PFSK-1 (cell line): ENCODE measurements at regions not wholly inside any gene's neighbourhood (a gene's known extent, or its start where the extent isn't known, plus 50 kb on each side); places are given as distances from the start of the nearest gene placed in this dataset.

Source experiments
- FOXP2 ChIP-seq: optimal IDR thresholded peaks from 2 replicates; pipeline ENCODE3; 2011; ENCODE audit warnings: borderline replicate concordance, control low read depth, inconsistent platforms; ENCODE audit not compliant: insufficient read depth; ENCODE audit errors: extremely low read length, extremely low read depth
- POLR2AphosphoS5 ChIP-seq: IDR thresholded peaks from 2 replicates; pipeline ENCODE4 v1.6.1; 2012; ENCODE audit warnings: low read depth, mild to moderate bottlenecking, control low read depth, low read length, moderate library complexity
- SIN3A ChIP-seq: IDR thresholded peaks from 2 replicates; pipeline ENCODE4 v1.6.1; 2012; ENCODE audit warnings: mild to moderate bottlenecking, low read length, moderate library complexity, borderline replicate concordance; ENCODE audit not compliant: insufficient read depth
- TF ChIP-seq, protein P1 (sequence below), 2 experiments: IDR thresholded peaks; 2 replicates each; pipeline versions ENCODE4 v1.6.1 to v1.8.0; 2011 to 2012; ENCODE audit warnings: low read depth in 2 of 2, low read length in 2 of 2, control low read depth in 1 of 2, inconsistent platforms in 1 of 2, mild to moderate bottlenecking in 1 of 2, moderate library complexity in 1 of 2; ENCODE audit not compliant: insufficient read depth in 1 of 2

DNA sequence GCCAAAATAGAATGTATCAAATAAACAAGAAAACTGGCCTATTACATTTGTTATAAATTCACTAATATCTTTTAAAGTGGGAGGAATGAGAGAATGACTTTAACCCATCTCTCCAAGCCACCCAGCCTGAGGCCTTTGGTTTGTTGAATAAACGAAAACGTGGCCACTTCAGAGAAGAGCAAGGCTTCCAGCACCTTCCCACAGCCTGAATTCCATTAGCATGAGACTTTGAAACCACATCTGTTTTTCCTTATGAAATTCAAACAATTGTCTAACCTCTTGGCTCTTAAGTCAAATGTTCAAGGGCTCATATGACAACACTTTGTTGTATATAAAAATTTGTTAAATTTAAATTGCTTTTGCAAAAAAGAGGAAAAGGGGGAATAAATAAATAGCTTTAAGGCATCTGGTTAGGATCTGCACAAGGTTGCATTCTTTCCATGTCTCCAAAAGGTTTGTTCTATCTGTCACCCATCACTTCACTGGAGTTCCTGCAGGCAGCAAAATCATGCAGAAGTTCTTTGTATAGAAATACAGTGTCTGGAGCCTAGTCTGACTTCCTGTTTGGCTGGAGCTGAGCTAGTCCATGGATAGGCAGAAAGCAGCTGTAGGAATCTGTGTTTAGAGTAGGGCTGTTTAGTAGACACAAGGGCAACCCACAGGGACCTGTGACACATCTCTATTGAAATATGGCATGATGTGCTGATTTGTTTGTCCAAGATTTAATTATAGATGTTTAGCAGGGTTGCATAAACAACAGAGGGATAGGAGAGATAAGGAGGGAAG, 502.3 kb downstream of the KCTD12 start:
- no peak for TF ChIP-seq POLR2AphosphoS5
- TF ChIP-seq, protein P1, sequence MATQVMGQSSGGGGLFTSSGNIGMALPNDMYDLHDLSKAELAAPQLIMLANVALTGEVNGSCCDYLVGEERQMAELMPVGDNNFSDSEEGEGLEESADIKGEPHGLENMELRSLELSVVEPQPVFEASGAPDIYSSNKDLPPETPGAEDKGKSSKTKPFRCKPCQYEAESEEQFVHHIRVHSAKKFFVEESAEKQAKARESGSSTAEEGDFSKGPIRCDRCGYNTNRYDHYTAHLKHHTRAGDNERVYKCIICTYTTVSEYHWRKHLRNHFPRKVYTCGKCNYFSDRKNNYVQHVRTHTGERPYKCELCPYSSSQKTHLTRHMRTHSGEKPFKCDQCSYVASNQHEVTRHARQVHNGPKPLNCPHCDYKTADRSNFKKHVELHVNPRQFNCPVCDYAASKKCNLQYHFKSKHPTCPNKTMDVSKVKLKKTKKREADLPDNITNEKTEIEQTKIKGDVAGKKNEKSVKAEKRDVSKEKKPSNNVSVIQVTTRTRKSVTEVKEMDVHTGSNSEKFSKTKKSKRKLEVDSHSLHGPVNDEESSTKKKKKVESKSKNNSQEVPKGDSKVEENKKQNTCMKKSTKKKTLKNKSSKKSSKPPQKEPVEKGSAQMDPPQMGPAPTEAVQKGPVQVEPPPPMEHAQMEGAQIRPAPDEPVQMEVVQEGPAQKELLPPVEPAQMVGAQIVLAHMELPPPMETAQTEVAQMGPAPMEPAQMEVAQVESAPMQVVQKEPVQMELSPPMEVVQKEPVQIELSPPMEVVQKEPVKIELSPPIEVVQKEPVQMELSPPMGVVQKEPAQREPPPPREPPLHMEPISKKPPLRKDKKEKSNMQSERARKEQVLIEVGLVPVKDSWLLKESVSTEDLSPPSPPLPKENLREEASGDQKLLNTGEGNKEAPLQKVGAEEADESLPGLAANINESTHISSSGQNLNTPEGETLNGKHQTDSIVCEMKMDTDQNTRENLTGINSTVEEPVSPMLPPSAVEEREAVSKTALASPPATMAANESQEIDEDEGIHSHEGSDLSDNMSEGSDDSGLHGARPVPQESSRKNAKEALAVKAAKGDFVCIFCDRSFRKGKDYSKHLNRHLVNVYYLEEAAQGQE (IDR thresholded peaks at IDR 0.05; ENCODE audit: insufficient read depth in 1 of 2, low read depth in 2 of 2, low read length in 2 of 2), result no peak
- TF ChIP-seq FOXP2, result peak; percentile 51
- TF ChIP-seq SIN3A, result no peak
